HG02970 (cell line): ENCODE measurements at regions not wholly inside any gene's neighbourhood (a gene's known extent, or its start where the extent isn't known, plus 50 kb on each side); places are given as distances from the start of the nearest gene placed in this dataset.
A peak's percentile ranks its signal among the peaks of the same experiment; 100 is the strongest.

Experiments
- ATAC-seq: cut with Tn5 transposase; IDR thresholded peaks from one replicate; pipeline ENCODE4 v1.9.1; 2021; ENCODE audit warnings: mild to moderate bottlenecking, moderate library complexity, moderate number of reproducible peaks; ENCODE audit not compliant: unreplicated experiment, low FRiP score

GRCh38 chr4:136867465-136867864 lies 664.8 kb downstream of the PCDH18 start:
- ATAC-seq = no peak

GRCh38 chr4:136865526-136865925 lies 666.8 kb downstream of the PCDH18 start:
- no peak for ATAC-seq

- ATAC-seq = peak; percentile 79
Observed at GRCh38 chr4:136864604-136865185, 667.6 kb downstream of the PCDH18 start.

GRCh38 chr4:136863756-136864155 lies 668.5 kb downstream of the PCDH18 start:
- no peak for ATAC-seq

- ATAC-seq = no peak
Observed at GRCh38 chr4:136862653-136863052, 669.6 kb downstream of the PCDH18 start.

- ATAC-seq = no peak
Observed at GRCh38 chr4:136861091-136861490, 671.2 kb downstream of the PCDH18 start.

- no peak for ATAC-seq
Observed at GRCh38 chr4:136858903-136859302, 673.4 kb downstream of the PCDH18 start.

- ATAC-seq = no peak
Observed at GRCh38 chr4:136855886-136856285, 676.4 kb downstream of the PCDH18 start.

GRCh38 chr4:136850446-136850845 lies 681.8 kb downstream of the PCDH18 start:
- no peak for ATAC-seq

- ATAC-seq = no peak
Observed at GRCh38 chr4:136847881-136848621, 684.2 kb downstream of the PCDH18 start.

- no peak for ATAC-seq
Observed at GRCh38 chr4:136841526-136841925, 690.8 kb downstream of the PCDH18 start.

- ATAC-seq = no peak
Observed at GRCh38 chr4:136838607-136839006, 693.7 kb downstream of the PCDH18 start.

GRCh38 chr4:136831553-136831952 lies 700.7 kb downstream of the PCDH18 start:
- no peak for ATAC-seq

- ATAC-seq = no peak
Observed at GRCh38 chr4:136829280-136829679, 703.0 kb downstream of the PCDH18 start.

GRCh38 chr4:136823020-136823419 lies 709.3 kb downstream of the PCDH18 start:
- no peak for ATAC-seq

- ATAC-seq = no peak
Observed at GRCh38 chr4:136818811-136819330, 713.4 kb downstream of the PCDH18 start.

- ATAC-seq = no peak
Observed at GRCh38 chr4:136812100-136812880, 720.0 kb downstream of the PCDH18 start.

GRCh38 chr4:136811496-136812077 lies 720.7 kb downstream of the PCDH18 start:
- ATAC-seq = no peak

- no peak for ATAC-seq
Observed at GRCh38 chr4:136810626-136811025, 721.7 kb downstream of the PCDH18 start.

GRCh38 chr4:136806844-136807243 lies 725.5 kb downstream of the PCDH18 start:
- no peak for ATAC-seq

GRCh38 chr4:136805617-136806016 lies 726.7 kb downstream of the PCDH18 start:
- ATAC-seq = no peak
